A549 (cell line): ENCODE measurements at regions not wholly inside any gene's neighbourhood (a gene's known extent, or its start where the extent isn't known, plus 50 kb on each side); places are given as distances from the start of the nearest gene placed in this dataset.

Source experiments
- CTCF ChIP-seq: fragments of >200 bp; sonication (Bioruptor Twin); formaldehyde crosslinking; IDR thresholded peaks from 3 replicates; pipeline ENCODE4 v1.5.1; 2016
- E2F6 ChIP-seq: IDR thresholded peaks from 2 replicates; pipeline ENCODE4 v1.6.1; 2012; ENCODE audit warnings: low read depth, borderline replicate concordance
- EP300 ChIP-seq, 2 experiments: fragments of >200 bp; sonication (Bioruptor Twin); formaldehyde crosslinking; IDR thresholded peaks; 2 replicates in 1 of 2; 3 replicates in 1 of 2; pipeline ENCODE4 v1.6.1; 2016 to 2017
- HMGXB4 ChIP-seq: fragments of 250-450 bp; sonication (Bioruptor Pico); IDR thresholded peaks from 2 replicates; pipeline ENCODE4 v1.5.0; 2021; ENCODE audit warnings: mild to moderate bottlenecking, moderate library complexity, borderline replicate concordance
- JUN ChIP-seq, 2 experiments: fragments of >200 bp; sonication (Bioruptor Twin); formaldehyde crosslinking; IDR thresholded peaks; 2 replicates in 1 of 2; 3 replicates in 1 of 2; pipeline ENCODE4 v1.6.1; 2016 to 2017
- JUNB ChIP-seq: fragments of >200 bp; sonication (Bioruptor Twin); formaldehyde crosslinking; IDR thresholded peaks from 2 replicates; pipeline ENCODE4 v1.6.1; 2016
- MAFK ChIP-seq: fragments of 450-650 bp; IDR thresholded peaks from 2 replicates; pipeline ENCODE4 v1.6.1; 2014; ENCODE audit not compliant: partially characterized antibody
- MAX ChIP-seq: IDR thresholded peaks from 2 replicates; pipeline ENCODE4 v1.6.1; 2012
- MAZ ChIP-seq: fragments of 150-350 bp; IDR thresholded peaks from 2 replicates; pipeline ENCODE4 v1.6.1; 2014; ENCODE audit warnings: antibody characterized with exemption, low read depth, low read length, borderline replicate concordance
- PBX3 ChIP-seq: IDR thresholded peaks from 2 replicates; pipeline ENCODE4 v1.6.1; 2012
- RAD21 ChIP-seq, 2 experiments: fragments of >200 bp in 1 of 2; sonication (Bioruptor Twin) in 1 of 2; formaldehyde crosslinking in 1 of 2; IDR thresholded peaks in 1 of 2; conservative IDR thresholded peaks in 1 of 2; 2 replicates in 1 of 2; 3 replicates in 1 of 2; pipeline ENCODE4 v1.6.1; 2012 to 2018; ENCODE audit warnings: inconsistent platforms in 1 of 2
- REST ChIP-seq: fragments of 200-600 bp; sonication (generic); IDR thresholded peaks from 2 replicates; pipeline ENCODE4 v1.6.1; 2016; ENCODE audit warnings: antibody characterized with exemption, mild to moderate bottlenecking, moderate library complexity
- SREBF2 ChIP-seq: fragments of 450-650 bp; IDR thresholded peaks from 2 replicates; pipeline ENCODE4 v1.6.1; 2014; ENCODE audit warnings: mild to moderate bottlenecking, moderate library complexity
- USF2 ChIP-seq: fragments of 450-650 bp; IDR thresholded peaks from 2 replicates; pipeline ENCODE4 v1.6.1; 2014; ENCODE audit warnings: antibody characterized with exemption

- TF ChIP-seq RAD21 (conservative IDR thresholded peaks at IDR 0.05 in 1 of 2, IDR thresholded peaks at IDR 0.05 in 1 of 2) = no peak
- TF ChIP-seq MAZ = no peak
- no peak for TF ChIP-seq EP300 (IDR thresholded peaks at IDR 0.05)
- no peak for TF ChIP-seq REST
- no peak for TF ChIP-seq SREBF2
- no peak for TF ChIP-seq CTCF
- TF ChIP-seq JUNB = no peak
- no peak for TF ChIP-seq E2F6
- TF ChIP-seq USF2 = no peak
- TF ChIP-seq MAX = no peak
- TF ChIP-seq JUN (IDR thresholded peaks at IDR 0.05) = no peak
- TF ChIP-seq PBX3 = no peak
- TF ChIP-seq MAFK = no peak
- no peak for TF ChIP-seq HMGXB4 (CRISPR knock-in tag)
Observed at GRCh38 chr6:140775061-140775460, 1357.7 kb upstream of the GJE1 start.
